ENCODE measurements at regions not wholly inside any gene's neighbourhood (a gene's known extent, or its start where the extent isn't known, plus 50 kb on each side); places are given as distances from the start of the nearest gene placed in this dataset.

GRCh38 chr4:137378821-137379220, 153.5 kb downstream of the PCDH18 start:
- ATAC-seq (no peak), FAIRE-seq (no peak), DNase-seq (ENCODE audit: low read depth, low spot score) (no peak)
- H3K27me3 ChIP-seq (replicated peaks in 1 of 2; ENCODE audit: control insufficient read depth in 2 of 2, insufficient read depth in 2 of 2, low read length in 1 of 2) = no peaks in the 10 kb centered on the region
- ChIA-PET RAD21 (ENCODE audit: unreplicated experiment) (no interaction called here), POLR2A (no interaction called here), SMC1A (ENCODE audit: uncharacterized antibody, unreplicated experiment) (no interaction called here), CTCF (no interaction called here)
- H3K4me2 ChIP-seq (ENCODE audit: control insufficient read depth, insufficient read depth) = no peak overlapping the region
- H4K20me1 ChIP-seq (ENCODE audit: control insufficient read depth, insufficient read depth) = no peaks in the 10 kb centered on the region
- no peaks in the 10 kb centered on the region for H3K4me1 ChIP-seq (ENCODE audit: control insufficient read depth, insufficient read depth, low read length)
- H3K4me3 ChIP-seq = no peak overlapping the region
- BruUV-seq (replicated peaks) = no TSS peak
- intact Hi-C loops (cut with micrococcal nuclease; ENCODE audit: unreplicated experiment) (no loop called here), in situ Hi-C loops (cut with MboI) (no loop called here)
- H3K27ac ChIP-seq (ENCODE audit: control insufficient read depth, insufficient read depth) = no peak overlapping the region
- no peak for TF ChIP-seq IRF3 (IDR thresholded peaks at IDR 0.05)
- no peaks in the 10 kb centered on the region for H3K79me2 ChIP-seq (ENCODE audit: control insufficient read depth, insufficient read depth, low read length)
- H3K36me3 ChIP-seq (ENCODE audit: control insufficient read depth in 2 of 2, insufficient read depth in 2 of 2, low read length in 1 of 2) = no peaks in the 10 kb centered on the region
- H2AFZ ChIP-seq (ENCODE audit: control insufficient read depth, low read depth, low read length) = no peak overlapping the region
- no peak overlapping the region for H3K9ac ChIP-seq (ENCODE audit: control insufficient read depth, insufficient read depth, low read length)
- H3K9me3 ChIP-seq (replicated peaks; ENCODE audit: control insufficient read depth, insufficient read depth, low read length) = no peaks in the 10 kb centered on the region
- 0% methylated on average over 1 of the region's 1 CpG for WGBS (ENCODE audit: insufficient coverage, insufficient replicate concordance, low lambda C conversion rate, missing lambda C conversion rate)

- no peak overlapping the region for H3K9ac ChIP-seq (ENCODE audit: control insufficient read depth, insufficient read depth, low read length)
- ATAC-seq (no peak), FAIRE-seq (no peak), DNase-seq (ENCODE audit: low read depth, low spot score) (no peak)
- BruUV-seq (replicated peaks) = no TSS peak
- in situ Hi-C loops (cut with MboI) (no loop called here), intact Hi-C loops (cut with micrococcal nuclease; ENCODE audit: unreplicated experiment) (no loop called here)
- H3K4me2 ChIP-seq (ENCODE audit: control insufficient read depth, insufficient read depth) = no peak overlapping the region
- no peak overlapping the region for H3K4me3 ChIP-seq
- H3K27me3 ChIP-seq (replicated peaks in 1 of 2; ENCODE audit: control insufficient read depth in 2 of 2, insufficient read depth in 2 of 2, low read length in 1 of 2) = no peaks in the 10 kb centered on the region
- no peak overlapping the region for H3K27ac ChIP-seq (ENCODE audit: control insufficient read depth, insufficient read depth)
- no peaks in the 10 kb centered on the region for H3K79me2 ChIP-seq (ENCODE audit: control insufficient read depth, insufficient read depth, low read length)
- H3K36me3 ChIP-seq (ENCODE audit: control insufficient read depth in 2 of 2, insufficient read depth in 2 of 2, low read length in 1 of 2) = no peaks in the 10 kb centered on the region
- SMC1A ChIA-PET (ENCODE audit: uncharacterized antibody, unreplicated experiment) = no interaction called here
- CTCF ChIA-PET = no interaction called here
- H3K4me1 ChIP-seq (ENCODE audit: control insufficient read depth, insufficient read depth, low read length) = no peaks in the 10 kb centered on the region
- H3K9me3 ChIP-seq (replicated peaks; ENCODE audit: control insufficient read depth, insufficient read depth, low read length) = no peaks in the 10 kb centered on the region
- 34% methylated on average over 3 of the region's 3 CpGs for WGBS (ENCODE audit: insufficient coverage, insufficient replicate concordance, low lambda C conversion rate, missing lambda C conversion rate)
- no peak overlapping the region for H2AFZ ChIP-seq (ENCODE audit: control insufficient read depth, low read depth, low read length)
- RAD21 ChIA-PET (ENCODE audit: unreplicated experiment) = no interaction called here
- H4K20me1 ChIP-seq (ENCODE audit: control insufficient read depth, insufficient read depth) = no peaks in the 10 kb centered on the region
- no peak for TF ChIP-seq SMARCA5 (IDR thresholded peaks at IDR 0.05)
- TF ChIP-seq NFYB (IDR thresholded peaks at IDR 0.05; ENCODE audit: insufficient read depth, low read depth, low read length) = no peak
- no peak for TF ChIP-seq NFIC (IDR thresholded peaks at IDR 0.05; ENCODE audit: low read depth, low read length)
- no peak for TF ChIP-seq IRF5 (IDR thresholded peaks at IDR 0.05; ENCODE audit: borderline replicate concordance)
- TF ChIP-seq EED (IDR thresholded peaks at IDR 0.05; ENCODE audit: low read depth) = no peak
- no peak for TF ChIP-seq PML (IDR thresholded peaks at IDR 0.05; ENCODE audit: low read length)
- TF ChIP-seq TCF7 (IDR thresholded peaks at IDR 0.05; ENCODE audit: borderline replicate concordance) = no peak
- TF ChIP-seq ZZZ3 (IDR thresholded peaks at IDR 0.05; ENCODE audit: control insufficient read depth, insufficient read length, low read depth) = no peak
- no peak for TF ChIP-seq SRF (IDR thresholded peaks at IDR 0.05; ENCODE audit: low read depth in 2 of 2, low read length in 2 of 2)
- no peak for TF ChIP-seq ZNF384 (IDR thresholded peaks at IDR 0.05; ENCODE audit: borderline replicate concordance, low read depth, low read length)
- TF ChIP-seq BRCA1 (IDR thresholded peaks at IDR 0.05; ENCODE audit: low read depth, low read length) = no peak
- POLR2A ChIA-PET = no interaction called here
Observed at GRCh38 chr4:137378393-137378792, 153.9 kb downstream of the PCDH18 start.
